GM10266 (cell line): ENCODE measurements at regions not wholly inside any gene's neighbourhood (a gene's known extent, or its start where the extent isn't known, plus 50 kb on each side); places are given as distances from the start of the nearest gene placed in this dataset.

Experiments
- DNase-seq: peaks from one replicate; pipeline ENCODE4 v3.0.0; 2012; ENCODE audit errors: extremely low spot score
- TF ChIP-seq, protein P1 (sequence below): IDR thresholded peaks from 2 replicates; pipeline ENCODE4 v1.5.1; 2012; ENCODE audit warnings: mild to moderate bottlenecking, low read depth; ENCODE audit not compliant: control insufficient read depth, insufficient read depth; ENCODE audit errors: missing control alignments

DNA sequence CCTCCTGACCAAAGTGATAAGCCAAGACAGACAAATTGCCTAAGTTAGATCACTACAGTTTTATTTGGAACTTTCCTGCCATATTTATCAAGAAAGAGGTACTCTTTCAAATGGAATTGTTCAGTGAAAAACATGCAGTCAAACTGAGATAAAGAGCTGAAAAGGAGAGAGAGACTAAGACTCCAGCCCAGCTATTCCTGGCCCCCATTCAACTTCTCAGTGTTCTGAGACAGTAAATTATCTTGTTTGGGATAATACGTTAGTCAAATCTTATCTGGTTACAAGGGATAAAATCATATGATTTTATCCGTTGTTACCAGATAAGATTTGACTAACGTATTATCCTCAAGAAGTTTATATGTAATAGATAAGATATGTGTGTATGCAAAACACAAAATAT lies 67.6 kb upstream of the CMC1 start:
- TF ChIP-seq, protein P1, sequence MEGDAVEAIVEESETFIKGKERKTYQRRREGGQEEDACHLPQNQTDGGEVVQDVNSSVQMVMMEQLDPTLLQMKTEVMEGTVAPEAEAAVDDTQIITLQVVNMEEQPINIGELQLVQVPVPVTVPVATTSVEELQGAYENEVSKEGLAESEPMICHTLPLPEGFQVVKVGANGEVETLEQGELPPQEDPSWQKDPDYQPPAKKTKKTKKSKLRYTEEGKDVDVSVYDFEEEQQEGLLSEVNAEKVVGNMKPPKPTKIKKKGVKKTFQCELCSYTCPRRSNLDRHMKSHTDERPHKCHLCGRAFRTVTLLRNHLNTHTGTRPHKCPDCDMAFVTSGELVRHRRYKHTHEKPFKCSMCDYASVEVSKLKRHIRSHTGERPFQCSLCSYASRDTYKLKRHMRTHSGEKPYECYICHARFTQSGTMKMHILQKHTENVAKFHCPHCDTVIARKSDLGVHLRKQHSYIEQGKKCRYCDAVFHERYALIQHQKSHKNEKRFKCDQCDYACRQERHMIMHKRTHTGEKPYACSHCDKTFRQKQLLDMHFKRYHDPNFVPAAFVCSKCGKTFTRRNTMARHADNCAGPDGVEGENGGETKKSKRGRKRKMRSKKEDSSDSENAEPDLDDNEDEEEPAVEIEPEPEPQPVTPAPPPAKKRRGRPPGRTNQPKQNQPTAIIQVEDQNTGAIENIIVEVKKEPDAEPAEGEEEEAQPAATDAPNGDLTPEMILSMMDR = no peak
- no peak for DNase-seq

- no peak for DNase-seq
Observed at GRCh38 chr3:28186748-28187147, 54.7 kb upstream of the CMC1 start.

GRCh38 chr3:28188686-28189085 lies 52.7 kb upstream of the CMC1 start:
- TF ChIP-seq, protein P1 = no peak
- DNase-seq = no peak

More at GRCh38 chr3:28186748-28187147, 54.7 kb upstream of the CMC1 start:
- TF ChIP-seq, protein P1 = no peak

DNA sequence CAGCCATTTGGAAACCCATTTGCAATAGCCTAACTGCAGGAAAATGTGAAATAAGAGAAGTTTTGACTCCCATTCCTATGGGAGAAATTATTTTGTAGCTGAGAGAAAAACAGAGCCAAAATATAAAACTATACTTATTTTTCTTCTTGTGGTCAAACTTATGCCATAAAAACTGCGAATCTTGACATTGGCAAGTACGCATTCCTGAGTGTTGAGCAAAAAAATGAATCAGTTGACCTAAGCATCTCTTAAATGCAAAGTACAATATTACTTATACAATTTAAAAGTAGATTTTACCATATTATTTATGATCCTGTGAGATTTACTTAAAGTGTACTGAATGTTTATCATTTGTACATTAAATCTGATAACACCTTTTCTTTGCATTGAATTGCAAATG lies 50.1 kb upstream of the CMC1 start:
- TF ChIP-seq, protein P1 = no peak
- DNase-seq = no peak
